ENCODE measurements at regions not wholly inside any gene's neighbourhood (a gene's known extent, or its start where the extent isn't known, plus 50 kb on each side); places are given as distances from the start of the nearest gene placed in this dataset.
"Not testable (repeated sequence)": the region's sequence is repeated elsewhere in the genome, so short reads cannot be mapped to it uniquely, and the experiment has no call there.

GRCh38 chrX:115957862-115958490 lies 212.6 kb upstream of the AGTR2 start:
- DNase-seq: no peak

GRCh38 chrX:115958687-115959359 lies 211.7 kb upstream of the AGTR2 start:
- no peak for DNase-seq
- in situ Hi-C loops (cut with HindIII; ENCODE audit: low pct_ligation_motif_present, low pct_unique_long_range_greater_than_20kb, low sequenced_read_pairs): no loop called here

More at GRCh38 chrX:115957862-115958490, 212.6 kb upstream of the AGTR2 start:
- in situ Hi-C loops (cut with HindIII; ENCODE audit: low pct_ligation_motif_present, low pct_unique_long_range_greater_than_20kb, low sequenced_read_pairs): no loop called here

GRCh38 chrX:115960440-115961084 lies 210.0 kb upstream of the AGTR2 start:
- in situ Hi-C loops (cut with HindIII; ENCODE audit: low pct_ligation_motif_present, low pct_unique_long_range_greater_than_20kb, low sequenced_read_pairs): no loop called here
- no peak for DNase-seq

- in situ Hi-C loops (cut with HindIII; ENCODE audit: low pct_ligation_motif_present, low pct_unique_long_range_greater_than_20kb, low sequenced_read_pairs): no loop called here
- no peak for DNase-seq
Observed at GRCh38 chrX:115966920-115967319, 203.6 kb upstream of the AGTR2 start.

GRCh38 chrX:115968436-115969252 lies 201.9 kb upstream of the AGTR2 start:
- in situ Hi-C loops (cut with HindIII; ENCODE audit: low pct_ligation_motif_present, low pct_unique_long_range_greater_than_20kb, low sequenced_read_pairs): no loop called here
- DNase-seq: peak; percentile 63

- no peak for DNase-seq
Observed at GRCh38 chrX:115970718-115971117, 199.8 kb upstream of the AGTR2 start.

GRCh38 chrX:115972717-115973116 lies 197.8 kb upstream of the AGTR2 start:
- no peak for DNase-seq
- in situ Hi-C loops (cut with HindIII; ENCODE audit: low pct_ligation_motif_present, low pct_unique_long_range_greater_than_20kb, low sequenced_read_pairs): no loop called here

More at GRCh38 chrX:115970718-115971117, 199.8 kb upstream of the AGTR2 start:
- in situ Hi-C loops (cut with HindIII; ENCODE audit: low pct_ligation_motif_present, low pct_unique_long_range_greater_than_20kb, low sequenced_read_pairs): no loop called here

GRCh38 chrX:115978068-115978467 lies 192.5 kb upstream of the AGTR2 start:
- in situ Hi-C loops (cut with HindIII; ENCODE audit: low pct_ligation_motif_present, low pct_unique_long_range_greater_than_20kb, low sequenced_read_pairs): no loop called here

GRCh38 chrX:115983148-115983547 lies 187.4 kb upstream of the AGTR2 start:
- DNase-seq; in situ Hi-C loops (cut with HindIII; ENCODE audit: low pct_ligation_motif_present, low pct_unique_long_range_greater_than_20kb, low sequenced_read_pairs): not testable (repeated sequence)

More at GRCh38 chrX:115978068-115978467, 192.5 kb upstream of the AGTR2 start:
- DNase-seq: no peak

GRCh38 chrX:115987464-115987863 lies 183.1 kb upstream of the AGTR2 start:
- in situ Hi-C loops (cut with HindIII; ENCODE audit: low pct_ligation_motif_present, low pct_unique_long_range_greater_than_20kb, low sequenced_read_pairs); DNase-seq: not testable (repeated sequence)

- no peak for DNase-seq
- in situ Hi-C loops (cut with HindIII; ENCODE audit: low pct_ligation_motif_present, low pct_unique_long_range_greater_than_20kb, low sequenced_read_pairs): no loop called here
Observed at GRCh38 chrX:115988825-115989224, 181.7 kb upstream of the AGTR2 start.

GRCh38 chrX:115989686-115990085 lies 180.9 kb upstream of the AGTR2 start:
- in situ Hi-C loops (cut with HindIII; ENCODE audit: low pct_ligation_motif_present, low pct_unique_long_range_greater_than_20kb, low sequenced_read_pairs): no loop called here
- no peak for DNase-seq

- DNase-seq: no peak
- in situ Hi-C loops (cut with HindIII; ENCODE audit: low pct_ligation_motif_present, low pct_unique_long_range_greater_than_20kb, low sequenced_read_pairs): no loop called here
Observed at GRCh38 chrX:116009346-116009745, 161.2 kb upstream of the AGTR2 start.

GRCh38 chrX:116009861-116010710 lies 160.5 kb upstream of the AGTR2 start:
- no peak for DNase-seq
- in situ Hi-C loops (cut with HindIII; ENCODE audit: low pct_ligation_motif_present, low pct_unique_long_range_greater_than_20kb, low sequenced_read_pairs): no loop called here

GRCh38 chrX:116010939-116011338 lies 159.6 kb upstream of the AGTR2 start:
- in situ Hi-C loops (cut with HindIII; ENCODE audit: low pct_ligation_motif_present, low pct_unique_long_range_greater_than_20kb, low sequenced_read_pairs): no loop called here
- DNase-seq: no peak

GRCh38 chrX:116031331-116031730 lies 139.2 kb upstream of the AGTR2 start:
- DNase-seq: no peak
- in situ Hi-C loops (cut with HindIII; ENCODE audit: low pct_ligation_motif_present, low pct_unique_long_range_greater_than_20kb, low sequenced_read_pairs): no loop called here
